Prostate gland (tissue), 2 donors: ENCODE measurements at regions not wholly inside any gene's neighbourhood (a gene's known extent, or its start where the extent isn't known, plus 50 kb on each side); places are given as distances from the start of the nearest gene placed in this dataset.

Experiments
- POLR2A ChIP-seq: fragments of 450-650 bp; IDR thresholded peaks from one replicate; pipeline ENCODE4 v1.6.1; 2016; ENCODE audit warnings: antibody characterized with exemption, mild to moderate bottlenecking
- POLR2AphosphoS5 ChIP-seq: sonication (generic); formaldehyde crosslinking; IDR thresholded peaks from one replicate; pipeline ENCODE4 v1.6.1; 2017; ENCODE audit warnings: antibody characterized with exemption
- TF ChIP-seq, protein P1 (sequence below), 4 experiments: fragments of 200-600 bp in 2 of 4; fragments of 450-650 bp in 2 of 4; sonication (generic) in 2 of 4; IDR thresholded peaks; 1 replicate in 3 of 4; 2 replicates in 1 of 4; pipeline ENCODE4 v1.5.1; 2016 to 2019; ENCODE audit warnings: antibody characterized with exemption in 4 of 4, mild to moderate bottlenecking in 2 of 4, moderate library complexity in 2 of 4

DNA sequence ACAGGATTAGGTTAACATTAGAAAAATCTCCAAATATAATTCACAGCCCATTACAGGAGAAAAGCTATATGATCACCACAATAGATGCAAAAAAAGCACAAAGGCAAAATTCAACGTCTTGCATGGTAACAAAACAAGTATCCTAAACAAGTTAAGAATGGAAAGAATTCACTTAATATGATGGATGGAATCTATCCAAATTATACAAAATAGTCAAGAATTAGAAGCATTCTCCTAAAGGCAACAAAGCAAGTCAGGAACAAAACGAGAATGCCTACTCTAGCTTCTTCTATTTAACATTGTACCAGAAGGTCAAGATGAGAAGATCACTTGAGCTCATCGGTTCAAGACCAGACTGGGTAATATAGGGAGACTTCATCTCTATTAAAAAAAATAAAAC, 442.8 kb downstream of the SETD4 start:
- TF ChIP-seq POLR2A (no peak), POLR2AphosphoS5 (no peak)
- TF ChIP-seq, protein P1, sequence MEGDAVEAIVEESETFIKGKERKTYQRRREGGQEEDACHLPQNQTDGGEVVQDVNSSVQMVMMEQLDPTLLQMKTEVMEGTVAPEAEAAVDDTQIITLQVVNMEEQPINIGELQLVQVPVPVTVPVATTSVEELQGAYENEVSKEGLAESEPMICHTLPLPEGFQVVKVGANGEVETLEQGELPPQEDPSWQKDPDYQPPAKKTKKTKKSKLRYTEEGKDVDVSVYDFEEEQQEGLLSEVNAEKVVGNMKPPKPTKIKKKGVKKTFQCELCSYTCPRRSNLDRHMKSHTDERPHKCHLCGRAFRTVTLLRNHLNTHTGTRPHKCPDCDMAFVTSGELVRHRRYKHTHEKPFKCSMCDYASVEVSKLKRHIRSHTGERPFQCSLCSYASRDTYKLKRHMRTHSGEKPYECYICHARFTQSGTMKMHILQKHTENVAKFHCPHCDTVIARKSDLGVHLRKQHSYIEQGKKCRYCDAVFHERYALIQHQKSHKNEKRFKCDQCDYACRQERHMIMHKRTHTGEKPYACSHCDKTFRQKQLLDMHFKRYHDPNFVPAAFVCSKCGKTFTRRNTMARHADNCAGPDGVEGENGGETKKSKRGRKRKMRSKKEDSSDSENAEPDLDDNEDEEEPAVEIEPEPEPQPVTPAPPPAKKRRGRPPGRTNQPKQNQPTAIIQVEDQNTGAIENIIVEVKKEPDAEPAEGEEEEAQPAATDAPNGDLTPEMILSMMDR (IDR thresholded peaks at IDR 0.05), result no peak
